CD4-positive, alpha-beta T cell treated with Interleukin-17A for 1 hour (primary cell): ENCODE measurements at regions not wholly inside any gene's neighbourhood (a gene's known extent, or its start where the extent isn't known, plus 50 kb on each side); places are given as distances from the start of the nearest gene placed in this dataset.

Experiments used
- DNase-seq: peaks from one replicate; pipeline ENCODE4 v3.0.0-alpha.2; 2020

DNA sequence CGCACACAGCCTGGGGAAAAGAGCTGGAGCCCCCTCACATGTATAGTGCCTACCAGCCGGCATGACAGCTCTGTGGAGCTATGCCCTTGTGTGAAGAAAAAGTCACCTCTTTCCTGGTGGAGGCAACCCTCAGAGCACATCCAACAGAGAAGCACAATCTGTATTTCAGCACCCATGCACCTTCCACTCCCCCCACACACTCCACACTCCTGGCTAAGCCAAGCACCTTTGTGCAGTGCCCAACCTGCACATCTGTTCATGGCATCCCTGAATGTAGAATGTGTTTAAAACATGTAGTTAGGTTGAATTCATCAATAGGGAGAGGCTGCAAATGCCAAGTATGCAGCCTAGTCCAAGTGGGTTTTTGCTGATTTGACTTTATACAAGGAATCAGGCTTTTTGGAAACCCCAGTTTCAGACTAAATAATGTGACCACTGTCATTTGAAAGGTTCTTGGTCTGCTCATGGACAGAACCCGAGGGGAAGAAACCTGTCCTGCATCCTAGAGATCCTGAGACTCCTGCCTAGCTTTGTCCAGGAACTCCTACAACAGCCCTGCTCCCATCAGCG is 197.1 kb downstream of the TOMM20 start:
- DNase-seq = no peak

DNA sequence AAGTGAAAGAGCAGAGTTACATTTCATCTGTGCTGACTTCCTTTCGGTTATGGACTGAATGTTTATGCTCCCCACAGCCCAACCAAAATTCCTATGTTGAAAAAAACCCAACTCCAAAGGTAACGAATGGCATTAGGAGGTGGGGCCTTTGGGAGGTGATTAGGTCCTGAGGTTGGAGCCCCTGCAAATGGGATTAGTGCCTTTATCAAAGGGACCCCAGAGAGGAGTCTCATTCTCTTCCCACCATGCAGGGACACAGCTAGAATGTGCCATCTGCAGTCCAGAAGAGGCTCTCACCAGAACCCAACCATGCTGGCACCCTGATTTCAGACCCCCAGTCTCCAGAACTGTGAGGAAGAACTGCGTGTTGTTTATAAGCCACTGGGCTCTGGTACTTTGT is 199.3 kb downstream of the TOMM20 start:
- DNase-seq = no peak

DNA sequence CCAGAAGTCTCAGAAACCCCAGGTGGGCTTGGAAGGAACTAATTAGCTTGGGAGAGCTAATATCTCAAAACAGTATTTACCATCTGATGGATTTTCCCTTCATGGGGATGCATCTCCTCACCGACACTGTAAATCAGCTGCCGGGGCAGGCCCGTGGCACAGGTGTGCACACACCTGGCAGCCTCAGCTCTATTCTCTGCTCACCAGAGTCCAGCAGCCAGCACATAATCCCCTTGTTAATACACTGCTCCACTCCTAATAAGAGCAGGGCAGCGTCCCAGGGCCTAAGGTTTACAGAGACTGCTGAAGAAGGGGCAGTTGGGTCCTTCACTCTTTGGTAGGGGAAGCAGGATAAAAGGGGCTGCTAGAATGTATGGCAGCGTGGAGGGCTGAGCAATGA is 200.0 kb downstream of the TOMM20 start:
- DNase-seq = no peak

DNA sequence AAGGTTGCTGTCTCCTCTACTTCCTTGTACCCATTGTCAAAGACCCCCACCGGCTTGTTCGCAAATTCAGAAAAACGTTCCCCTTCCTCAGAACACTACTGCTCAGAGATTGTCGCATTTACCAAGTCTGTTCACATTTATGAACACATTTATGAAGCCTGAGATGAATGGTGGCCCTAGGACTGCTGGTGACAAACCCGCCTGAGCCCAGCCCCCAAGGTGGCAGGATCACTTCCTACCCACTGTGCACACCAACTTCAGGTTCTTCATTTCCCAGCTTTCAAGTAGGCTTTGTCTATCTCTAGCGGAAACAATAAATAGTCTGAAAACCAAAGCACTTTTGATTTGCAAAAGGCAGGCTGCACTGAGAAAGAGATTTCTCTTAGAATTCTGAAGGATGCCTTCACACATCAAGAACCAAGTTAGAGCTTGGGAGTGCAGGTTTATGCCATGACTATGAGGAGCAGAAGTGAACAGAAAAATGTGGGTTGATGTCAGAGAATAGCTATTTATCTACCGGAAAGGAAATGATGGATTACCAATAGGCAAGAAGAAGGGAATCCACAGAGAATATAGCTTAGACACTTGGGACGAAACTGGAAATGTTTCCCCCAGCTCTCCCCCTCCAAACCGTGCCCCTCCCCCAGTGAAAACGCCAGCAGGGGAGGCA is 200.5 kb downstream of the TOMM20 start:
- no peak for DNase-seq

DNA sequence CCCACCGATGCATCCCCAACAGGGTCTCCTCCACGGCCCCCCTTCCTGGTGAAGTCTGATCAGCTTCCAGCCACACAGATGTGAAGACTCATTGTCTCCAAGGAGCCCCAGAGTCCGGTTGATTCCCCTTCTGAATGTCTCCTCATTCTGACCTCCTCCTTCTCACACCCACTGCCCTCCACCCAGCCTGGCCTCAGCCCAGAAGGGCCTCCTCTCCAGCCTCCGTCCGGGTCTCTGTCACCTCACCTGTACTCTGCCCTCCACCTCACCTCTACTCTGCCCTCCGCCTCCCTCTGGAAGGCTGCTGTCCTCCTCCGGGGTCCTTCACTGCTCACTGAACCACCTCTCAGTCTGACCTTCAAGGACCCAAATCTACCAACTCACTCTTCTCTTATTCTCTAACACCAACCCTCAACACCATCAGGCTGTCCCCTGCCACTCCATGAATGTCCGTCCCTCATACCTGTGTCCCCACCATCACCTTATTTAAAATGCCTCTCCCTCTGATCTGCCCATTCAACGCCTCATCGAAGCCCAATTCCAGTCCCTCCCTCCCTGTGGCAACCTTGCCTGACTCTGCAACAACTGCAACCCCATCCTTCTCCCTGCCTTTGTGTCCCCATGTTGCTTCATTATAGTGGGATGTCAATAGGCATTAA is 201.2 kb downstream of the TOMM20 start:
- no peak for DNase-seq

DNA sequence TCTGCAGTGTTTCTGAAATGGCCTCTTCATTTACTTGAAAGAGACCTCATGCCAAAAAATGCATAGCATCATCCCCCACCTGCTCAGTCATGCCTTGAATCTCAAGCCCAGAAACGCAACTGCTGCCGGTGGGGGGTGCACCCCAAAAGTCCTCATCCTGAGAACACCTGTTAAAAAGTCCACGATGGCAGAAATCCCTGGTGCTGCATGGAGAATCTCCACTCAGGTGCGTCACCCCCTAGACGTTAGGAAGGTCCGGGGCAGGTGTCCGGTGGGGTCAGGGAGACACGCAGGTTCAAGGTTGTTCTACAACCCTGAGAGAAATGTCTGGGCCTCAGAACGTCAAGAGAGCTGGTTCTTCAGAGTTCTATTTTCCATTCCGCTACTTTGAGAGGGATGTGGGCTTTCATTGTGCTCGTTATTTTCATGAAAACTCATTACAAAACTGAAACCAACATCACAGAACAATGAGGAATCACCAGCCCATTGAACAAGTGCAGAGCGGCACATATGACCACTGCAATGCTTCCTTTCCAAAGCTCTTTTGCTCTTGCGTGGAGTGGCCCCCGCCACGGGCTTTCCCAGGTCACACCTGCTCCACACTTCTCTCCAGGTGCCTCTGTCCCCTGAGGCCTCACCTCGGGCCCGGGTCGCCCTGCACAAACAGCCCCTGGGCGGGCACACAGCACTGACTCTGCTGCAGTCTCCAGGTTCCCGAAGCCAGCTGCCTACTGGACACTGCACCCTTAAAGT is 201.9 kb downstream of the TOMM20 start:
- peak; percentile 49 for DNase-seq

DNA sequence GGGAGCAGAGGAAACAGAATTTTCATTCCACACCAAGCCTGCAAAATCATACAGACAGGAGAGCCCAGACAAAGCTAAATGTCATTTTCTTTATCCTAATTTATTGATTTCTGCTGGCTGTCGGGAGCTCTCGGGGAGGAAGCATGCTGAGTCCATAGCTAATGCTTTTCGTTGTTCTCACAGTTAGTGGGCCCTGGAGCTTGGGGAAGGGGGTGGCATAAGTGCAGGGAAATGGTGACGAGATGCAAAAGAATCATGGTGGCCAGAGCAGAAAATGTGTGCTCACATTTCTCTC is 202.4 kb downstream of the TOMM20 start:
- DNase-seq = no peak

DNA sequence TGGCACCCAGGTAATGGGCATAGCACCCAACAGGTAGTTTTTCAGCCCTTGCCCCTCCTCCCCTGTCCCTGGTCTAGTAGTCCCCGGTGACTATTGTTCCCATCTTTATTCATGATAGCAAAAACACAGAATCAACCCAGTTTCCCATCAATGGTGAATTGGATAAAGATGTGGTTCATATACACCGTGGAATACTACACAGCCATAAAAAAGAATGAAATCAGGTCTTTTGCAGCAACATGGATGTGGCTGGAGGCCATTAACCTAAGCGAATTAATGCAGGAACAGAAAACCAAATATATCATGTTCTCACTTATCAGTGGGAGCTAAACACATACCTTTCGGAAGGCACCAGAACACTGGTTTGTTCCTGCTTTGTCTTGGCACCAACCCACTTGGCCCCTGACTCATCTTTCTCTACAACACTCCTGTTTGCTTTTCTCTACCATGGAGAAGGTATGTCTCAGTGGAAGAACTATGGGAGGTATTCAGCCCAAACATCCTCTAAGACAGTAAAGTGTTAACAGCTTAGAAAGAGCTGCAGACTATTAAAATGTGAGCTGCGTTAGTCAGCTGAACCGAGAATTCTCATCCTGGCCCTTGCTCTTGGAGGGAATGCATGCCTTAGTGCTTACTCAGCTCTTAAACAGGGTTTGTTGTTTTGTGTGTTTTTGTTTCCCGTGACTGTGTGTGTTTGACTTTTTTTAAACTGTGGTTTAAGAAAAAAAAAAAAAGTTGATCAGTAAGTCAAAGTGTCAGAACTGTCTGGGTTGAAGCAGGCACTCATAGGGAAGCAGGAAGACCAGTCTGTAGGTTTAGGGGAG is 203.0 kb downstream of the TOMM20 start:
- DNase-seq = peak; percentile 43

DNA sequence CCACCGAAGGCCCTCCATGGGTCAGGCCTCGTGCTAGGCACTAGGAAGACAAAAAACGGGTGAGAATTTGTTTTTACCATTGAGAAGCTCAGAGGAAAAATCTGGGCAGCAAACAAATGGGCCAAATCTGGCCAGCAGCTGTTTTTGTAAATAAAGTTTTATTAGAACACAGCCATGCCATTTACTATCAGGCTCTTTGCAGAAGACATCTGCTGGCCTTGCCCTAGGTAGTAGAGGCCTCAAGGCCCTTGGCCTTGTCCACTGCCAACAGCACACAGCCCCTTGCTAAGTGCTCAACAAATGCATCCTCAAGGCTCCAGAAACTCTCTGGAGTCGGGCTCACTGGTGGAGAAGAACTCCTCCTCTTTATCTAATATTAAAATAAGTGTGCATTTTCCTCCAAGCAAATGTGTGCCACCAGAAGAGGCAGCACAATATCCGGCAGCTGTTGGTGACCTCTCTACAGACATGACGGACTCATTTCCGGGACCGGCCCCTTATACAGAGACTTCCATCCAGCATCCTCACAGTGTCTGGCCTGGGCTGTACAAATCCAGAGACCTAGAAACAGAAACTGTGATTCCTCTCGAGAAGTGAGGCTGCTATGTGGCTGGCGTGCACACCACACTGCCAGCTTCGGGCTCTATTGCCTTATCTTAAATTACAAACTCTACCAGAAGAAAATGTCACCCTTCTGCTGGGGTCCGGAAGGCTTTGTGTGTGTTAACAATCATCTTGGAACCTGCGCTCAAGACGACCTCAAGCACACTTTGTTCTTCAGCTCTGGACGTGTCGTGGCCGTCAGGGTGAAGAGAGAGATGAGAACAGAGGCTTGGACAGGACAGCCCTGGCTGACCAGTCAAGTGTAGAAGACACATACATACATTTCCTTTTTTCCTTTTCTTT is 203.9 kb downstream of the TOMM20 start:
- no peak for DNase-seq

DNA sequence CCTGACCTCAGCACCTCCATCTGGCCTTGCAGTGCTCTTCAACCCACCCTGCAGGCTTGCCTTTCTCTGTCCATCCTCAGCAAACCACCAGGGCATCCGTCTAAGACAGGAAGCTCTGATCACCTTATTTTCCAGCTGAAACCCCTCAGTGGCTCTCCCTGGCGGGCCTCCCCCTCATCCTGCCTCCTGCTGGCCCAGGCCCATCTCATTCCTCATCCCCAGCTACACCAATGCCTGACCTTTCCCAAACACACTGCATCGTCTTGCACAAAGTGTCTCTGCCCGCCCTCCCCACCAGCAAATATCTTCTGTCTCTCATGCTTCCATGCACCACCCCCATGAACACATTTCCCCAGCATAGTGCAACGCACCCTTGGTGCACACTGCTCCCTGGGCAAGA is 205.0 kb downstream of the TOMM20 start:
- DNase-seq = no peak

DNA sequence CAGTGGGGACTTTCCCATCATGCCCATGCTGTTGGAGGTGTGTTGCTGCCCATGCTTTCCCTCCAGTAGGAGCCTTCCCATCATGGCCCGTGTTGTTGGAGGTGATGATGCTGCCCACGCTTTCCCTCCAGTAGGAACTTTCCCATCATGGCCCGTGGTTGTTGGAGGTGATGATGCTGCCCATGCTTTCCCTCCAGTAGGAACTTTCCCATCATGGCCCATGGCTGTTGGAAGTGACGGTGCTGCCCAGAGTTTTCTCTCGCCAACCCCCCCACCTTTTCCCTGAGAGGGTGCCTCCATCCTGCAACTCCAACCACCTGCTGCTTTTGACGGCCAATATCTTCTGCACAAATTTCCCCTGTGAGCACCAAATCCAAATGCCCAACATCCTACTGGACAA is 205.7 kb downstream of the TOMM20 start:
- no peak for DNase-seq

DNA sequence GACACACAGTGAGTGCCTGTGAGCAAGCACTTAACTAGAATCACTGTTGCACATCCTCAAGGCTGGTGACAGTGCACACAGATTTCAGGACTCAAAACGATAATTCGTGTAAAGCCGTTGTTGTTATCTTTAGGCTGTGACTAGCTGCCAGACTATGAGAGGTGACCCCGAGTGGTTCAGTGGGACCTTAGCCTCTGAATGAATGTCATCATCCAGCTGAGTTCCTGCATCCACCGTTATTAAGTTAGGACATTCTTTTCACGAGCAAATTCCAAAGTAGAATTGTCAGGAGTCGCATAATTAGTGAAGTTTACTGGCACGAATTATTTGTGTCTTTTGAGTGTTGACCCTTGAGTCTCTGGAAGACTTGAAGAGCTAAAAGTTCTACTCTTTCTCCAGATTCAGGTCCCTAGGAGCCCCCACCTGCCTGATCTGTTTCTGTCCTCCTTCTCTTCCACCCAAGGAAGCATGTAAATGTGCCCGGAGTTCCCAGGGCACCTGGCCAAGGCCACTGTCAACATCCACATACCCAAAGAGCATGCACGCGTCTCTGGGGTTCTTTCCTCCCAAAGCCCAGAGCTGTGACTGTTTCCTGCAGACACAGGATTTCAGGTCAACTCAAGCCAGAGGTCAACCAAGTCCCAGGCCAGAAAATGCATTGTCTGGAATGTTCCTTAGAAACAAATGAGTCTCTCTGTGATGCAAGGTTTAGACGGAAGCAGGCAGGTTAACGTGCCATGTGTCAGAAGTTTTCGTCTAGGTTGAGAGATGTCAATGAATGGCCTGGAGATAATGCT is 207.2 kb downstream of the TOMM20 start:
- no peak for DNase-seq

DNA sequence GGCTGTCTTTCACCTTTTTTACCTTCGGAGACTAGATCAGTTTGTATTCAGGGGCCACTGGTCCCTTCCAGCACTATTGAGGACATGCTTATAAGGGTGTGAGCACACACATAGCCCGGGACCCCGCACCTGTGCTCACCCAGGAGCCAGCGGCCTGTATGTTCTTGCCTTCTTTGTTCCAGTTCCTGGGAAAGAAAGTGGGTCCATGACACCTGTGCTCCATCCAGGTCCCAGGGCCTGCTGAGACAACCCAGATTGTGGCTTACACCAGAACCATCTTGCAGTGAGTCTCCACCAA is 207.8 kb downstream of the TOMM20 start:
- DNase-seq = no peak

DNA sequence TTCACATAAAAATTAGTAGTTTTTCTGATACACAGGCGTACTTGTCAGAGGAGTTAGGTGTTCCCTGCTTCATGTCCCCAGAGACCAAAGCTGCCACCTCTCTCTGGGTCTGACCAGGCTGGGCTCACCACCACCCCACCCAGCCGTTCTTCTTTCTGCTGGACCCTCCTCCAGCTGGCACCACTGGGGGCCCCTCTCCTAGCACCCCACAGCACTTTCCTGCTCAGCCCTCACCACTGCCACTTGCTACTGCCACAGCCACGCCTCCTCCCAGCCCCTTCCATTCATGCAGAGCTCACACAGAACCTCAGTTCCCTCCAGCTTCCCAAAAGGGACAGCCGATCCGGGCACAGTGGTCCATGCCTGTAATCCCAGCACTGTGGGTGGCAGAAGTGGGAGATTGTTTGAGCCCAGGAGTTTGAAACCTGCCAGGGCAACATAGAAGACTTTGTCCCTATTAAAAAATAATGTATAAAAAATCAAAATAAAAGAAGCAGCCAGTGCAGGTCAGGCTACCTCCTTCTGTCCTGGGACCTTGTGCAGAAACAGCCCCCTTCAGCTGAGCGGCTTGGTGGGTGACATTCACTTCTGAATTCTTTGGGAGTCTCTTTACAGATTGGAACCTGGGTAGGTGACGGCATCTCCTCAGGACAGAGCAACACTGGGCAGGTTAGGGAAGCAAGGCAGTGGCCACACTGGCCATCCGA is 208.3 kb downstream of the TOMM20 start:
- no peak for DNase-seq

DNA sequence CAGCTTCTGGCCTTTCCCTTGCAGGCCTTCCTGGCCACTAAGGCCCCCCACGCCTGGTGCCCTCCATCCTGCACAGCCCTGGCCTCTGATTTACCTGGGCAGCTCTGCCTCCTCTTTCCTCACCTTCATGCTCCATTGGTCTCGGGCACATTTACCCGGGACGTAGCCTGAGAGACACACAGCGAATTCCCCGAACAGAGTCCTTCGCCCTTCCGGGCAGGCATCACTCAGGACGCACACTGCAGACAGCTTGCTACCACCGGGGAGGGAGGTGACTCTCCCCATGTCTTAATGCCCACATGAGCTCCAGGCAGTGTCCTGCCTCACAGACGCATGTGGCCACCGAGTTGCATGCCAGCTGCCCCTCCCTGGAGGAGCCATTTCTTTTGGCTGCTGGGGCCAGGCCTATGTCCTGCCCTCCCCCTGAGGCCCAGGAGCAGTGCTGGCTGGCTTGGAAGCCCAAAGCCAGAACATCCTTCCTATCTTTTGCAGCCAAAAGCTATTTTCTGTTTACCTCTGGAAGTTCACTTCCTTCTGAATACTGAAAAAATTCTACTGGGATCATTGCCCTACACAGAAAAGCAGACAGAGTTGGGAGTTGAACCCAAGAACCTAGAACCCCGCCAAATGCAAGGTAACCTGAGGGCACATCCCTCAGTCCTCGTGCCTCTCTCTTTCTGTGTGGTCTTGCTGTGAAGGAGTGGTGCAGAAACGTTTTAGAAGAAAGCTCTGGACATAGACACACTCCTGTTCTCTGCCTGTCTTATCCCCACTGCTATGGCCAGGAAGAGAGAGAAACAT is 209.5 kb downstream of the TOMM20 start:
- DNase-seq = no peak

DNA sequence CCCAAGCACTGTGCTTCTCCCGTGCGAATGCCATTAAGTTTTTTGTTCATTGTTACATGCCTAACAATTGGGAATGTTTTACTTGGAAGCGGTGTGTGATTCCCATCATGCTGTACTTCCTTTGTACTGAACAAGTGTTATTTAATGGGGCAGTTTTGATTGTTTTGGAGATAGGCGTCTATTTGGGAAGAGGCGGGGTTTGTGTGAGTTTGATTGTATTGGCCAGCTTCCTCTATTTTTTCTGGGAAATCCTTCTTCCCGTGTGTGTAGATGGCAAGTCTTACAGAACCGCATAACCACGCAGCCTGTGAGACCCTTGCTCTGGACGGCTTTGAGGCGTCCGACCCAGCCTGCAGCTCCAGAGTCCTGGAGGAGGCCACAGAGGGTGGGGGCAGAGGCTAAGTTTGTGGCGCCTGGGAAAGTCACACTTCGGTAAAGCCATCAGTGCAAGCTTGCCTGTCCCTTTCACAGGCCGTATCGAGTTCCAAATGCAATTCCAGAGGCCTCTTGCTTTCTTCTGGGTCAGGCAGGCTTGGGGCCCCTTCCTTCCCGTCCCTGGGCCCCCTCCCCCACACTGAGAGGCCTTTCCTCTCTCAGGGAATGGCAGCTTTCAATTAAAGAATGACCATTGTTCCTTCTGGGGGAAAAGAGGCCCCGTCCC is 210.3 kb downstream of the TOMM20 start:
- no peak for DNase-seq

DNA sequence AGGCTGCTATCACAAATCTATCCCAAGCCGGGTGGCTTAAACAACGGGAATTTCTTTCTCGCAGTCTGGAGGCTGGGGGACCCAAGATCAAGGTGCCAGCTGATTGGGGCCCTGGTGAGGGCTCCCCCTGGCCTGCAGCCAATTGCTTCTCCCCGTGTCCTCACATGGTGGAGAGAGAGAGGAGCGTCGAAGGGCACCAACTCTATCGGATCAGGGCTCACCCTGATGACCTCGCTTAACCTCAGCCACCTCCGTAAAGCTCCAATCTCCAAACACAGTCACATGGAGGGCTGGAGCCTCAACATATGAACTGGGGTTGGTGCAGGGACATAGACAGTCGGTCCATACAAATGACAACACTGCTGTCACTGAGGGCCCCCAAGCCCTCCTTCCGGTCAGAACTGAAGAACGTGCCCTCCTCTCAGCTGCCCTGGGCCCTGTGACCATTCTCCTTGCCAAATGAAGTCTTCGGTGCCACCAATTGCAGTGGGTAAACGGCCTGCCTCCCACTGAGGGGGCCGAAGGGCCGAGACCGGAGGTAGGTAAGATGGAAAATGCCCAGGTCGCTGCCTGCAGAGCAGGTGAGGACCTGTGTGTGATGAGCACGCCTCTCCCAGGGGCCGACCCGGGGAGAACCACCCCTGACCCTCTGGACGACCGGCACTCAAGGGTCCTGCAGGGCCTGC is 211.0 kb downstream of the TOMM20 start:
- DNase-seq = no peak

DNA sequence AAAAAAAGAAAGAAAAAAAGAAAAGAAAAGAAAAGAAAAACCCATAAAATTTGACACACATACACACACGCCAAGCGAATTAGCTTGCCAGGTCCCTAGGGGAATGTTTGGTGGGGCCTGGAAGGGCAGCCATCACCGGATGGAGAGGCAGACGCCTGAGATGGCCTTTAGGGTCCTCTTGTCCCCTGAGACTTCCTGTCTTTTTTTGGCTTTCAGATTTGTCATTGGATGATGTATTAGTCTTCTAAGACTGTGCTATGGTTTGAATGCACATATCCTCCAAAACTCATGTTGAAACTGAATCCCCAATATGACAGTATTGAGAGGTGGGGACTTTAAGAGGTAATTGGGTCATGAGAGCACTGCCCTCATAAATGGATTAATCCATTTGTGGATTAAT is 211.8 kb downstream of the TOMM20 start:
- DNase-seq = no peak
